SK-N-SH (cell line): ENCODE measurements at regions not wholly inside any gene's neighbourhood (a gene's known extent, or its start where the extent isn't known, plus 50 kb on each side); places are given as distances from the start of the nearest gene placed in this dataset.

ENCODE experiments used
- CTCF ChIA-PET: fragments of 300-600, 350-600 bp; formaldehyde crosslinking; extraction: SDS; loops from one replicate; lab custom pipeline; 2021; lab: Yijun Ruan, JAX
- POLR2A ChIA-PET: fragments of 350-600 bp; sonication (Branson Sonifier 250); formaldehyde crosslinking; extraction: SDS; loops from one replicate; lab custom pipeline; 2020; ENCODE audit warnings: antibody characterized with exemption, inconsistent platforms; lab: Yijun Ruan, JAX
- DNase-seq: peaks from one replicate; pipeline ENCODE4 v3.0.0; 2012
- H2AFZ ChIP-seq: fragments of 200-600 bp; sonication (generic); 2 replicates; pipeline ENCODE4 v1.8.1; 2016; ENCODE audit warnings: antibody characterized with exemption, mild to moderate bottlenecking, low read depth
- H3F3A ChIP-seq: fragments of 200-600 bp; sonication (generic); replicated peaks from 2 replicates; pipeline ENCODE3; 2016; ENCODE audit warnings: antibody characterized with exemption, mild to moderate bottlenecking; ENCODE audit not compliant: insufficient read depth
- H3K27ac ChIP-seq, 2 experiments: fragments of 200-500 bp in 1 of 2; fragments of 200-600 bp in 1 of 2; sonication (Bioruptor generic) in 1 of 2; sonication (generic), shearing (Covaris generic) in 1 of 2; 2 replicates each; pipeline versions ENCODE4 v1.5.1 to v1.6.1; 2014 to 2016; ENCODE audit warnings: low read depth in 2 of 2, inconsistent platforms in 1 of 2, low read length in 1 of 2, mild to moderate bottlenecking in 1 of 2, mixed read lengths in 1 of 2
- H3K27me3 ChIP-seq: fragments of 200-600 bp; sonication (generic), shearing (Covaris generic); 2 replicates; pipeline ENCODE4 v1.6.1; 2016; ENCODE audit warnings: mixed run types; ENCODE audit not compliant: insufficient read depth
- H3K36me3 ChIP-seq, 2 experiments: fragments of 200-500 bp in 1 of 2; fragments of 200-600 bp in 1 of 2; sonication (Bioruptor generic) in 1 of 2; sonication (generic) in 1 of 2; replicated peaks in 1 of 2; 2 replicates each; pipeline versions ENCODE3 to v1.5.1; 2014 to 2016; ENCODE audit warnings: low read length in 1 of 2, mild to moderate bottlenecking in 1 of 2; ENCODE audit not compliant: insufficient read depth in 2 of 2, control insufficient read depth in 1 of 2
- H3K4me1 ChIP-seq, 2 experiments: fragments of 200-500 bp in 1 of 2; fragments of 200-600 bp in 1 of 2; sonication (Bioruptor generic) in 1 of 2; sonication (generic), shearing (Covaris generic) in 1 of 2; 2 replicates each; pipeline versions ENCODE4 v1.5.1 to v1.6.1; 2014 to 2016; ENCODE audit warnings: low read depth in 1 of 2, low read length in 1 of 2, mixed run types in 1 of 2; ENCODE audit not compliant: insufficient read depth in 2 of 2, control insufficient read depth in 1 of 2
- H3K4me2 ChIP-seq: fragments of 200-600 bp; sonication (generic), shearing (Covaris generic); 2 replicates; pipeline ENCODE4 v1.6.1; 2017; ENCODE audit warnings: mixed run types
- H3K4me3 ChIP-seq, 2 experiments: fragments of 200-500 bp in 1 of 2; fragments of 200-600 bp in 1 of 2; sonication (Bioruptor generic) in 1 of 2; sonication (generic), shearing (Covaris generic) in 1 of 2; 2 replicates each; pipeline versions ENCODE4 v1.5.1 to v1.8.1; 2014 to 2016; ENCODE audit warnings: low read depth in 2 of 2, inconsistent platforms in 1 of 2, low read length in 1 of 2, mild to moderate bottlenecking in 1 of 2, mixed read lengths in 1 of 2, moderate library complexity in 1 of 2
- H3K79me2 ChIP-seq: fragments of 200-600 bp; sonication (generic); 2 replicates; pipeline ENCODE4 v1.8.1; 2017; ENCODE audit warnings: mild to moderate bottlenecking; ENCODE audit not compliant: insufficient read depth
- H3K9ac ChIP-seq: fragments of 200-600 bp; sonication (generic); 2 replicates; pipeline ENCODE4 v1.6.1; 2017; ENCODE audit warnings: mixed run types
- H3K9me2 ChIP-seq: fragments of 200-600 bp; sonication (generic); 2 replicates; pipeline ENCODE4 v1.6.1; 2017; ENCODE audit warnings: mixed run types
- H3K9me3 ChIP-seq: fragments of 200-600 bp; sonication (generic); 2 replicates; pipeline ENCODE4 v1.6.1; 2017; ENCODE audit warnings: mixed run types, mild to moderate bottlenecking, moderate library complexity
- H4K20me1 ChIP-seq: fragments of 200-600 bp; sonication (generic); 2 replicates; pipeline ENCODE4 v1.6.1; 2017; ENCODE audit warnings: mild to moderate bottlenecking, mixed run types; ENCODE audit not compliant: insufficient read depth
- EZH2phosphoT487 ChIP-seq: fragments of 200-600 bp; sonication (generic); IDR thresholded peaks from 2 replicates; pipeline ENCODE4 v1.6.1; 2017; ENCODE audit warnings: low read depth, mixed run types, mild to moderate bottlenecking, antibody characterized with exemption, moderate library complexity, borderline replicate concordance
- FOSL2 ChIP-seq: IDR thresholded peaks from 2 replicates; pipeline ENCODE4 v1.4.0; 2012; ENCODE audit warnings: low read depth, mild to moderate bottlenecking, moderate library complexity, borderline replicate concordance
- FOXM1 ChIP-seq: IDR thresholded peaks from 2 replicates; pipeline ENCODE4 v1.4.0; 2012; ENCODE audit warnings: low read depth, mild to moderate bottlenecking
- GATA2 ChIP-seq: sonication (generic); formaldehyde crosslinking; IDR thresholded peaks from 2 replicates; pipeline ENCODE4 v1.5.0; 2020; ENCODE audit warnings: mild to moderate bottlenecking, missing genetic modification reagents
- JUND ChIP-seq: IDR thresholded peaks from 2 replicates; pipeline ENCODE4 v1.4.0; 2012
- NRF1 ChIP-seq: IDR thresholded peaks from 2 replicates; pipeline ENCODE4 v1.6.1; 2012; ENCODE audit warnings: low read depth, mild to moderate bottlenecking, low read length
- POLR2AphosphoS5 ChIP-seq: IDR thresholded peaks from 2 replicates; pipeline ENCODE4 v1.6.1; 2012; ENCODE audit warnings: low read depth, low read length
- RCOR1 ChIP-seq: fragments of 150-350 bp; IDR thresholded peaks from 2 replicates; pipeline ENCODE4 v1.6.1; 2017; ENCODE audit warnings: antibody characterized with exemption, low read length
- RXRA ChIP-seq: IDR thresholded peaks from 2 replicates; pipeline ENCODE4 v1.4.0; 2012; ENCODE audit warnings: low read depth, mild to moderate bottlenecking, borderline replicate concordance
- SMC3 ChIP-seq: IDR thresholded peaks from 2 replicates; pipeline ENCODE4 v1.6.1; 2012; ENCODE audit warnings: low read depth, low read length, improper control_type of control experiment
- TCF12 ChIP-seq: IDR thresholded peaks from 2 replicates; pipeline ENCODE4 v1.4.0; 2012
- YY1 ChIP-seq: IDR thresholded peaks from 2 replicates; pipeline ENCODE4 v1.4.0; 2012; ENCODE audit warnings: low read depth, mild to moderate bottlenecking
- WGBS: methylation state at CpG from one replicate; pipeline ENCODE4 v1.1.6; 2017; ENCODE audit warnings: low lambda C conversion rate; 5-methylcytosine and 5-hydroxymethylcytosine counted together
- TF ChIP-seq, protein P1 (sequence below): fragments of 150-350 bp; IDR thresholded peaks from 2 replicates; pipeline ENCODE4 v1.6.1; 2016; ENCODE audit warnings: mild to moderate bottlenecking, low read depth, low read length
- TF ChIP-seq, protein P2 (sequence below): IDR thresholded peaks from 2 replicates; pipeline ENCODE4 v1.6.1; 2012; ENCODE audit warnings: mild to moderate bottlenecking, low read depth, low read length, moderate library complexity
- TF ChIP-seq, protein P3 (sequence below): fragments of 200-600 bp; sonication (generic); IDR thresholded peaks from 2 replicates; pipeline ENCODE4 v1.6.1; 2017; ENCODE audit warnings: antibody characterized with exemption, mild to moderate bottlenecking, moderate library complexity
- TF ChIP-seq, protein P4 (sequence below): IDR thresholded peaks from 2 replicates; pipeline ENCODE4; 2012
- TF ChIP-seq, protein P5 (sequence below): IDR thresholded peaks from 2 replicates; pipeline ENCODE4 v1.4.0; 2012; ENCODE audit warnings: low read depth, borderline replicate concordance

DNA sequence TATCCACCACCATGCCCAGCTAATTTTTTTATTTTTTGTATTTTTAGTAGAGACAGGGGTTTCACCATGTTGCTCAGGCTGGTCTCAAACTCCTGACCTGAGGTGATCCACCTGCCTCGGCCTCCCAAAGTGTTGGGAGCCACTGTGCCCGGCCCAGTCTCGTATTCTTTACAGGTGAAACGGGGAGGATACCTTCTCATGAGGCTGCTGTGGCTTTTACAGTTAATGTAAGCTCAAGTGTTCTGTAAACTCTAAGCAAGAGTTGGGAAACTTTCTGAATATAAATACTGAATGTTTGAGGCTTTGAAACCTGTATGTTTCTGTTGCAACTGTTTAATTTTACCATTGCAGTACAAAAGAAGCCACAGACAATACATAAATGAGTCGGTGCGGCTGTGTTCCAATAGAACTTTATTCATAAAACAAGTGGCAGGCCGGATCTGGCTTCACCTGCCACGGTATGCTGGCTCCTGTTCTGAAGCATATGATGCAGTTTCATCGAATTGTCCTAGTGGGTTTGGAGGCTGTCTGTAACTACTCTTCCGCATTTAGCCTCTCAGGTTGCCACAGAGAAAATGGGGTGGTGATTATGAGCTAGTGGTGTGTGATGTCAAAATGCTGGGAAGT, 192.5 kb upstream of the ZFP64 start:
- Histone ChIP-seq H3K9me2 (no peaks in the 10 kb centered on the region), H3K4me2 (no peak overlapping the region), H3K4me3 (no peak overlapping the region), H2AFZ (no peak overlapping the region), H3K79me2 (no peaks in the 10 kb centered on the region), H4K20me1 (no peaks in the 10 kb centered on the region), H3K9ac (no peak overlapping the region), H3K36me3 (no peaks in the 10 kb centered on the region), H3K27me3 (no peaks in the 10 kb centered on the region), H3K9me3 (no peaks in the 10 kb centered on the region), H3K4me1 (no peaks in the 10 kb centered on the region), H3F3A (no peaks in the 10 kb centered on the region), H3K27ac (no peak overlapping the region)
- TF ChIP-seq FOSL2 (no peak), JUND (no peak), FOXM1 (no peak), YY1 (no peak)
- TF ChIP-seq, protein P1, sequence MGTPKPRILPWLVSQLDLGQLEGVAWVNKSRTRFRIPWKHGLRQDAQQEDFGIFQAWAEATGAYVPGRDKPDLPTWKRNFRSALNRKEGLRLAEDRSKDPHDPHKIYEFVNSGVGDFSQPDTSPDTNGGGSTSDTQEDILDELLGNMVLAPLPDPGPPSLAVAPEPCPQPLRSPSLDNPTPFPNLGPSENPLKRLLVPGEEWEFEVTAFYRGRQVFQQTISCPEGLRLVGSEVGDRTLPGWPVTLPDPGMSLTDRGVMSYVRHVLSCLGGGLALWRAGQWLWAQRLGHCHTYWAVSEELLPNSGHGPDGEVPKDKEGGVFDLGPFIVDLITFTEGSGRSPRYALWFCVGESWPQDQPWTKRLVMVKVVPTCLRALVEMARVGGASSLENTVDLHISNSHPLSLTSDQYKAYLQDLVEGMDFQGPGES = no peak
- POLR2A ChIA-PET = no interaction called here
- no peak for DNase-seq
- 38% methylated on average over 10 of the region's 10 CpGs for WGBS
- CTCF ChIA-PET = interaction anchor here (0.6 to 7.5 kb wide), 3 partner anchors 17 to 70 kb away, joined by 3 to 95 read pairs (median 3); no protein-coding TSS in a partner anchor

DNA sequence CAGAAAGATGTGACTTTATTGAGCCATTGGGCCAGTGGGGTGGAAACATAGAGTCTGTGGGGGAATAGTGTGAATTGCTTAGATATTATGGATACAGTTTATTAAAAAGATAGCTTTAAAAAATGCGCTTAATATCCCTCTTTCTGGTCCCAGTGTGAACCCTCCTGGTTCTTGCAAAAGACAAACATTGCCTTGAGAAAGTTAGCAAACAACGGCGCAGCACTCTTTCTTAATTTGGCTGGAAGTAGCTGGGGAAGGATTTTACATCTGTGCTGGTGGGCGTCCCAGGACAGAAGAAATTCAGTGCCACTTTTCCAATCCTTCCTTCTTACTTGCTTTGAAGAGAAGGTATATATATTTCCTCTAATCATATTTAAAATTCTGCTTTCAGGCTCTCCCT, 191.4 kb upstream of the ZFP64 start:
- POLR2A ChIA-PET = no interaction called here
- Histone ChIP-seq H2AFZ (no peak overlapping the region), H3K27ac (no peak overlapping the region), H3K4me2 (no peak overlapping the region), H4K20me1 (no peaks in the 10 kb centered on the region), H3K4me1 (no peaks in the 10 kb centered on the region), H3K27me3 (no peaks in the 10 kb centered on the region), H3K9ac (no peak overlapping the region), H3F3A (no peaks in the 10 kb centered on the region), H3K36me3 (no peaks in the 10 kb centered on the region), H3K4me3 (no peak overlapping the region), H3K9me3 (no peaks in the 10 kb centered on the region), H3K79me2 (no peaks in the 10 kb centered on the region), H3K9me2 (no peaks in the 10 kb centered on the region)
- 57% methylated on average over 4 of the region's 4 CpGs for WGBS
- CTCF ChIA-PET = interaction anchor here (0.6 to 7.5 kb wide), 5 partner anchors 9 to 1112 kb away, joined by 3 to 95 read pairs (median 4); no protein-coding TSS in a partner anchor
- DNase-seq = no peak
- no peak for TF ChIP-seq EZH2phosphoT487
- no peak for TF ChIP-seq SMC3
- TF ChIP-seq, protein P2, sequence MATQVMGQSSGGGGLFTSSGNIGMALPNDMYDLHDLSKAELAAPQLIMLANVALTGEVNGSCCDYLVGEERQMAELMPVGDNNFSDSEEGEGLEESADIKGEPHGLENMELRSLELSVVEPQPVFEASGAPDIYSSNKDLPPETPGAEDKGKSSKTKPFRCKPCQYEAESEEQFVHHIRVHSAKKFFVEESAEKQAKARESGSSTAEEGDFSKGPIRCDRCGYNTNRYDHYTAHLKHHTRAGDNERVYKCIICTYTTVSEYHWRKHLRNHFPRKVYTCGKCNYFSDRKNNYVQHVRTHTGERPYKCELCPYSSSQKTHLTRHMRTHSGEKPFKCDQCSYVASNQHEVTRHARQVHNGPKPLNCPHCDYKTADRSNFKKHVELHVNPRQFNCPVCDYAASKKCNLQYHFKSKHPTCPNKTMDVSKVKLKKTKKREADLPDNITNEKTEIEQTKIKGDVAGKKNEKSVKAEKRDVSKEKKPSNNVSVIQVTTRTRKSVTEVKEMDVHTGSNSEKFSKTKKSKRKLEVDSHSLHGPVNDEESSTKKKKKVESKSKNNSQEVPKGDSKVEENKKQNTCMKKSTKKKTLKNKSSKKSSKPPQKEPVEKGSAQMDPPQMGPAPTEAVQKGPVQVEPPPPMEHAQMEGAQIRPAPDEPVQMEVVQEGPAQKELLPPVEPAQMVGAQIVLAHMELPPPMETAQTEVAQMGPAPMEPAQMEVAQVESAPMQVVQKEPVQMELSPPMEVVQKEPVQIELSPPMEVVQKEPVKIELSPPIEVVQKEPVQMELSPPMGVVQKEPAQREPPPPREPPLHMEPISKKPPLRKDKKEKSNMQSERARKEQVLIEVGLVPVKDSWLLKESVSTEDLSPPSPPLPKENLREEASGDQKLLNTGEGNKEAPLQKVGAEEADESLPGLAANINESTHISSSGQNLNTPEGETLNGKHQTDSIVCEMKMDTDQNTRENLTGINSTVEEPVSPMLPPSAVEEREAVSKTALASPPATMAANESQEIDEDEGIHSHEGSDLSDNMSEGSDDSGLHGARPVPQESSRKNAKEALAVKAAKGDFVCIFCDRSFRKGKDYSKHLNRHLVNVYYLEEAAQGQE = no peak
- TF ChIP-seq, protein P3, sequence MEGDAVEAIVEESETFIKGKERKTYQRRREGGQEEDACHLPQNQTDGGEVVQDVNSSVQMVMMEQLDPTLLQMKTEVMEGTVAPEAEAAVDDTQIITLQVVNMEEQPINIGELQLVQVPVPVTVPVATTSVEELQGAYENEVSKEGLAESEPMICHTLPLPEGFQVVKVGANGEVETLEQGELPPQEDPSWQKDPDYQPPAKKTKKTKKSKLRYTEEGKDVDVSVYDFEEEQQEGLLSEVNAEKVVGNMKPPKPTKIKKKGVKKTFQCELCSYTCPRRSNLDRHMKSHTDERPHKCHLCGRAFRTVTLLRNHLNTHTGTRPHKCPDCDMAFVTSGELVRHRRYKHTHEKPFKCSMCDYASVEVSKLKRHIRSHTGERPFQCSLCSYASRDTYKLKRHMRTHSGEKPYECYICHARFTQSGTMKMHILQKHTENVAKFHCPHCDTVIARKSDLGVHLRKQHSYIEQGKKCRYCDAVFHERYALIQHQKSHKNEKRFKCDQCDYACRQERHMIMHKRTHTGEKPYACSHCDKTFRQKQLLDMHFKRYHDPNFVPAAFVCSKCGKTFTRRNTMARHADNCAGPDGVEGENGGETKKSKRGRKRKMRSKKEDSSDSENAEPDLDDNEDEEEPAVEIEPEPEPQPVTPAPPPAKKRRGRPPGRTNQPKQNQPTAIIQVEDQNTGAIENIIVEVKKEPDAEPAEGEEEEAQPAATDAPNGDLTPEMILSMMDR = no peak
- TF ChIP-seq RXRA = no peak
- no peak for TF ChIP-seq JUND
- TF ChIP-seq, protein P4, sequence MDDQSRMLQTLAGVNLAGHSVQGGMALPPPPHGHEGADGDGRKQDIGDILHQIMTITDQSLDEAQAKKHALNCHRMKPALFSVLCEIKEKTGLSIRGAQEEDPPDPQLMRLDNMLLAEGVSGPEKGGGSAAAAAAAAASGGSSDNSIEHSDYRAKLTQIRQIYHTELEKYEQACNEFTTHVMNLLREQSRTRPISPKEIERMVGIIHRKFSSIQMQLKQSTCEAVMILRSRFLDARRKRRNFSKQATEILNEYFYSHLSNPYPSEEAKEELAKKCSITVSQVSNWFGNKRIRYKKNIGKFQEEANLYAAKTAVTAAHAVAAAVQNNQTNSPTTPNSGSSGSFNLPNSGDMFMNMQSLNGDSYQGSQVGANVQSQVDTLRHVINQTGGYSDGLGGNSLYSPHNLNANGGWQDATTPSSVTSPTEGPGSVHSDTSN = no peak
- no peak for TF ChIP-seq TCF12
- no peak for TF ChIP-seq POLR2AphosphoS5
- no peak for TF ChIP-seq RCOR1
- TF ChIP-seq, protein P5, sequence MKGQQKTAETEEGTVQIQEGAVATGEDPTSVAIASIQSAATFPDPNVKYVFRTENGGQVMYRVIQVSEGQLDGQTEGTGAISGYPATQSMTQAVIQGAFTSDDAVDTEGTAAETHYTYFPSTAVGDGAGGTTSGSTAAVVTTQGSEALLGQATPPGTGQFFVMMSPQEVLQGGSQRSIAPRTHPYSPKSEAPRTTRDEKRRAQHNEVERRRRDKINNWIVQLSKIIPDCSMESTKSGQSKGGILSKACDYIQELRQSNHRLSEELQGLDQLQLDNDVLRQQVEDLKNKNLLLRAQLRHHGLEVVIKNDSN = no peak
- TF ChIP-seq YY1 = no peak
- TF ChIP-seq GATA2 = no peak
- TF ChIP-seq NRF1 = no peak
